ENCODE measurements at regions not wholly inside any gene's neighbourhood (a gene's known extent, or its start where the extent isn't known, plus 50 kb on each side); places are given as distances from the start of the nearest gene placed in this dataset.

DNA sequence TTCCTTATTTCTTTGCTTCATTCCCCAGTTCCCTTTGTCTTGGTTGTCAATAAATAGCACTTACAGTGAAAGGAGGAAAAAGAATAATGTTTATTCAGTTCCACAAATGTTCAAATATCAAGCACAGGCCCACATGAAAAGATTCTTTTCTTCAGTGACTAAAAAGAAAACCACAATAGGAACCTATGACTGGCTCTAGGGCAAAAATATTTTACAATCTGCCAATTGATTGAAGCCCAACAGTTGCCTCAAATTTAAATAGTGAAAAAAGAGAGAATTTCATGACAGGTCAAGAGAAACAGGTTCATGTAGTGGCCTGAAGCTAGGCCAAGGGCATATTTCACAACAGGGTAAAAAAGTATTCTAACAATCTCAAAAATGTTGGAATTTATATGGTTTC is 553.8 kb downstream of the CENPC start:
- TF ChIP-seq POLR2A (IDR thresholded peaks at IDR 0.05; ENCODE audit: low read depth, low read length): no peak
- TF ChIP-seq TAF1 (IDR thresholded peaks at IDR 0.05; ENCODE audit: low read depth, low read length): no peak
- no peak for TF ChIP-seq POLR2AphosphoS5 (IDR thresholded peaks at IDR 0.05; ENCODE audit: low read depth, low read length)
